Upper lobe of left lung (tissue), 6 donors: ENCODE measurements at regions not wholly inside any gene's neighbourhood (a gene's known extent, or its start where the extent isn't known, plus 50 kb on each side); places are given as distances from the start of the nearest gene placed in this dataset.
A peak's percentile ranks its signal among the peaks of the same experiment; 100 is the strongest.

Source experiments
- ATAC-seq, 2 donors: fragments of 200-7000 bp; cut with Tn5 transposase; one replicate each; pipeline ENCODE4 v1.9.1; 2022; ENCODE audit warnings: mild to moderate bottlenecking in 2 of 2, moderate library complexity in 2 of 2; ENCODE audit not compliant: low FRiP score in 2 of 2
- DNase-seq, 2 donors: peaks; one replicate each; pipeline ENCODE4 v3.0.0-alpha.2; 2019 to 2020
- H3K27ac ChIP-seq, 4 donors: fragments of 200-600 bp; sonication (generic); one replicate each; pipeline ENCODE4 v1.5.1; 2016 to 2019
- H3K27me3 ChIP-seq, 4 donors: fragments of 200-600 bp; sonication (generic); one replicate each; pipeline ENCODE4 v1.5.1; 2017 to 2019
- H3K36me3 ChIP-seq, 4 donors: fragments of 200-600 bp; sonication (generic); one replicate each; pipeline ENCODE4 v1.5.1; 2016 to 2019
- H3K4me1 ChIP-seq, 4 donors: fragments of 200-600 bp; sonication (generic); one replicate each; pipeline ENCODE4 v1.5.1; 2018 to 2019
- H3K4me3 ChIP-seq, 4 donors: fragments of 200-600 bp; sonication (generic); one replicate each; pipeline ENCODE4 v1.5.1; 2017 to 2019; ENCODE audit warnings: mild to moderate bottlenecking in 2 of 4, moderate library complexity in 1 of 4
- H3K9me3 ChIP-seq, 4 donors: fragments of 200-600 bp; sonication (generic); one replicate each; pipeline ENCODE4 v1.5.1; 2018 to 2019
- EP300 ChIP-seq, 4 donors: sonication (generic); formaldehyde crosslinking; IDR thresholded peaks; one replicate each; pipeline ENCODE4 v1.5.1; 2017; ENCODE audit warnings: antibody characterized with exemption in 4 of 4, control low read depth in 2 of 4
- POLR2A ChIP-seq, 4 donors: fragments of 450-650 bp; IDR thresholded peaks; one replicate each; pipeline ENCODE4 v1.5.1; 2016 to 2017; ENCODE audit warnings: antibody characterized with exemption in 4 of 4, mild to moderate bottlenecking in 2 of 4
- POLR2AphosphoS5 ChIP-seq, 2 donors: sonication (generic); formaldehyde crosslinking; IDR thresholded peaks; one replicate each; pipeline ENCODE4 v1.5.1; 2017; ENCODE audit warnings: antibody characterized with exemption in 2 of 2
- WGBS, 2 donors: methylation state at CpG; one replicate each; pipeline ENCODE4 v1.1.5; 2017 to 2018; 5-methylcytosine and 5-hydroxymethylcytosine counted together
- TF ChIP-seq, protein P1 (sequence below), 6 experiments: fragments of 450-650 bp in 4 of 6; fragments of 200-600 bp in 2 of 6; sonication (generic) in 2 of 6; IDR thresholded peaks; one replicate each; pipeline ENCODE4 v1.5.1; 2016 to 2019; ENCODE audit warnings: antibody characterized with exemption in 6 of 6
- donor health status: DM: no; HTN: no; CAD: no; lungs with moderate emphysema.
- donor health status: DM: no; HTN: yes; CAD: no; lungs with severe emphysema.

DNA sequence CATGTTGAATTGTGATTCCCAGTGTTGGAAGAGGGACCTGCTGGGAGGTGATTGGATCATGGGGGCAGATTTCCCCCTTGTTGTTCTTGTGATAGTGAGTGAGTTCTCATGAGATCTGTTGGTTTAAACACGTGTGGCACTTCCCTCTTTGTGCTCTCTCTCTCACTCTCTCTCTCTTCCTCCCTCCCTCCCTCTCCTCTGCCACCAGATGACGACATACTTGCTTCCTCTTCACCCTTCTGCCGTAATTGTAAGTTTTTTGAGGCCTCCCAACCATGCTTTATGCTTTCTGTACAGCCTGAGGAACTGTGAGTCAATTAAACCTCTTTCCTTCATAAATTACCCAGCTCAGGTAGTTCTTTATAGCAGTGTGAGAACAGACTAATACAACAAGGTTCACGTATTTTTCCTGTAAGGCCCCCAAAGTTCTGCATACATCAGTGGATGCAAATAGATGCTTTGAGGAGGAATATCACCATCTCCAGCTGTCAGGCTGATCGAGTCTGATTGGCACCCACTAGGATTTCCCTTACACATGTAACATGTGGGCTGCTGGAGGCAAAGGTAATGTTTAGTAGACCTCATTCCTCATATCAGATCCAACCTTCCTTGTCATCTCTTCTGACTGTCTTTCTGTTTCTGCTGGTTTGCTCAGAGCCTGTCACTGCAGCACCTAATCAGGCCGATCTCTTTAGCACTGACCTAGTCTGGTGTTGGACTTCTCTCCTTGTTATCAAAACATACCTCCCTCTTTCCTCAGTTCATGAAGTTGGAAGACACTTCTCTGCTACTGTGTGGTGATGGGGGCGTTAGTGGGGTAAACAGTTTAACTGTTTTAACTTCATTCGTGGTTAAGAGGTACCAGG, 54.3 kb upstream of the BACH2 start:
- H3K36me3 ChIP-seq: no peaks in the 10 kb centered on the region
- peak; percentile 61 to 80 for ATAC-seq
- H3K4me3 ChIP-seq: no peak overlapping the region

GRCh38 chr6:90347411-90347851, 50.8 kb upstream of the BACH2 start:
- no peak for DNase-seq
- Histone ChIP-seq H3K27ac (no peak overlapping the region), H3K4me1 (no peaks in the 10 kb centered on the region), H3K36me3 (no peaks in the 10 kb centered on the region), H3K27me3 (no peaks in the 10 kb centered on the region), H3K9me3 (no peaks in the 10 kb centered on the region), H3K4me3 (no peak overlapping the region)
- WGBS, 2 donors: 81 to 92% methylated on average over 2 of the region's 2 CpGs
- ATAC-seq: no peak
- TF ChIP-seq EP300 (IDR thresholded peaks at IDR 0.05) (no peak), POLR2A (IDR thresholded peaks at IDR 0.05) (no peak)

More for the DNA sequence above, 54.3 kb upstream of the BACH2 start:
- 44 to 55% methylated on average over 8 of the region's 8 CpGs for WGBS, 2 donors
- Histone ChIP-seq H3K9me3 (no peaks in the 10 kb centered on the region), H3K27ac (peak overlapping the region in 1 of 4 donors; percentile 30), H3K4me1 (no peaks in the 10 kb centered on the region), H3K27me3 (no peaks in the 10 kb centered on the region)
- TF ChIP-seq EP300 (IDR thresholded peaks at IDR 0.05): no peak
- TF ChIP-seq, protein P1, sequence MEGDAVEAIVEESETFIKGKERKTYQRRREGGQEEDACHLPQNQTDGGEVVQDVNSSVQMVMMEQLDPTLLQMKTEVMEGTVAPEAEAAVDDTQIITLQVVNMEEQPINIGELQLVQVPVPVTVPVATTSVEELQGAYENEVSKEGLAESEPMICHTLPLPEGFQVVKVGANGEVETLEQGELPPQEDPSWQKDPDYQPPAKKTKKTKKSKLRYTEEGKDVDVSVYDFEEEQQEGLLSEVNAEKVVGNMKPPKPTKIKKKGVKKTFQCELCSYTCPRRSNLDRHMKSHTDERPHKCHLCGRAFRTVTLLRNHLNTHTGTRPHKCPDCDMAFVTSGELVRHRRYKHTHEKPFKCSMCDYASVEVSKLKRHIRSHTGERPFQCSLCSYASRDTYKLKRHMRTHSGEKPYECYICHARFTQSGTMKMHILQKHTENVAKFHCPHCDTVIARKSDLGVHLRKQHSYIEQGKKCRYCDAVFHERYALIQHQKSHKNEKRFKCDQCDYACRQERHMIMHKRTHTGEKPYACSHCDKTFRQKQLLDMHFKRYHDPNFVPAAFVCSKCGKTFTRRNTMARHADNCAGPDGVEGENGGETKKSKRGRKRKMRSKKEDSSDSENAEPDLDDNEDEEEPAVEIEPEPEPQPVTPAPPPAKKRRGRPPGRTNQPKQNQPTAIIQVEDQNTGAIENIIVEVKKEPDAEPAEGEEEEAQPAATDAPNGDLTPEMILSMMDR (IDR thresholded peaks at IDR 0.05): no peak
- TF ChIP-seq POLR2AphosphoS5 (IDR thresholded peaks at IDR 0.05): no peak
- no peak for TF ChIP-seq POLR2A (IDR thresholded peaks at IDR 0.05)
- peak in 1 of 2 donors; percentile 27 for DNase-seq

DNA sequence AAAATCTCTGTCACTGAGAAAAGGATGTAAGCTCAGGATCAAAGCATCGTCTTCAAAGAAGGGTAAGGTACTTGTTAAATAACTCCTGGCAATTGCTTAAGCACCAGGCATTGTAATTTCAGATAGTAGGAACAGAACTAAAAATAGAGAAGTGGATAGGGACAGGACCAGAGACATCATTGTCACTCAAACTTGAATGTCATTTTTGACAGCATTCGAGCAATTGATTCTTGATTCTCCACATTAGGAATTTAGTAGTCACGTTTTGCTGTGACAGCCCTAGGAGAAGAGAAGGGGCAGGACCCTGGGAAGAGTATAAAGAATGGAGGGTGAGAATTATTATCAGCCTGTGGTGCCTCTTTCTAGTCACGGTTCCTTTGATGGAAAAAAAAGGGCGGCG, 50.1 kb upstream of the BACH2 start:
- Histone ChIP-seq H3K27me3 (no peaks in the 10 kb centered on the region), H3K4me3 (no peak overlapping the region), H3K36me3 (no peaks in the 10 kb centered on the region), H3K9me3 (no peaks in the 10 kb centered on the region), H3K4me1 (no peaks in the 10 kb centered on the region), H3K27ac (no peak overlapping the region)
- TF ChIP-seq, protein P1 (IDR thresholded peaks at IDR 0.05): no peak
- TF ChIP-seq POLR2AphosphoS5 (IDR thresholded peaks at IDR 0.05) (no peak), EP300 (IDR thresholded peaks at IDR 0.05) (no peak)
- ATAC-seq: no peak
- WGBS, 2 donors: 76 to 83% methylated on average over 6 of the region's 6 CpGs
- no peak for DNase-seq
